ENCODE measurements at regions not wholly inside any gene's neighbourhood (a gene's known extent, or its start where the extent isn't known, plus 50 kb on each side); places are given as distances from the start of the nearest gene placed in this dataset.

GRCh38 chr18:53629337-53629736, 595.1 kb downstream of the MBD2 start:
- DNase-seq (ENCODE audit: low spot score) (no peak), ATAC-seq (no peak)
- Mint-ChIP-seq H3K27me3 (no peaks in the 10 kb centered on the region), H3K9me3 (peaks cover 29% of the 10 kb centered on the region), H3K4me3 (no peak overlapping the region), H3K27ac (no peak overlapping the region), H3K4me1 (ENCODE audit: low read depth in 2 of 2) (no peaks in the 10 kb centered on the region), H3K36me3 (peaks cover 12% of the 10 kb centered on the region)

DNA sequence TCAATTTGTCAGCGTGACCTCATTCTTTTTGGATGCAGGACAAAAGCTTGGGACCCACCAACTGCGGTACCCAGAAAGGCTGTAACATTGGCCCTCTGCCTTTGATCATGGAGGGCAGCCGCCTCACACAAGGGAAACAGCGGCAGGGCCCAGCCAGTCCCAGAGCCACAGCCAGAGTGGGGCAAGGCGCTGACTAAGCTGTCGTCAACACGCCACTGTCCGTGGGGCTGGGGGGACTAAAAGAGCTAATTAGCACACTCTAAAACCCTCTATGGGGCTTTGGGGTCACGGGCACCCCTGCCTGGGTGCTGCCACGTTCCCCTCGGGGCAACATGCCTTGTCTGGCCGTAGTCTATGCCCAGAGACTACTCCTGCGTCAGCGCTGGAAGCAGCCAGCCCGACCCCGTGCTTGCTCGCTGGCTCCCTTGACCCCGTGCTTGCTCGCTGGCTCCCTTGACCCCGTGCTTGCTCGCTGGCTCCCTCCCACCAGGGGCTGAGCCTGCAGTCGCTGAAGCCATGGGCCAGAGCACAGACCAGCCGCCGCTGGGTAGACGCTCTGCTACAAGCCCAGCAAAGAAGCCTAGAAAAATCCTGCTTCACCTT, 598.4 kb downstream of the MBD2 start:
- H3K27me3 Mint-ChIP-seq, result no peaks in the 10 kb centered on the region
- peaks cover 13% of the 10 kb centered on the region for H3K9me3 Mint-ChIP-seq
- H3K4me1 Mint-ChIP-seq (ENCODE audit: low read depth in 2 of 2), result no peaks in the 10 kb centered on the region
- peaks cover 6% of the 10 kb centered on the region for H3K36me3 Mint-ChIP-seq
- H3K27ac Mint-ChIP-seq, result no peak overlapping the region
- no peak overlapping the region for H3K4me3 Mint-ChIP-seq
- ATAC-seq, result no peak
- DNase-seq (ENCODE audit: low spot score), result no peak

DNA sequence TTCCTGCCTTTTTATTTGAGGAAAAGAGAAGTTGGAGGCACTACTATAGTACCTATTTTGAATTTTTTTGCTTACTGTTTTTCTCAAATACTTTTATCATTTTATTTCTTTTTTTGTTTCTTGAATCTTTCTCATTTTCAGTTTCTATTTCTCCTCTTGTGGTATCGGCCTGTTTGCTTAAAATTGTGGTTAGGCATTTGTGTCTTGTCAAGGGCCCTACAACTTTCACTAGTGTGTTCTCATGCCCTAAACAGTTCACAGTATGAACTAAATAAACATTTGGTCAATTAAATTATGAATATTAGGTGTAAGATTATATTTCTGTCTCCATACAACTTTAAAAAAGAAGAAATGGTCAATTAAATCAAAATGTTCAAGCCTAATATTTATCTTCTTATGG, 613.5 kb downstream of the MBD2 start:
- Mint-ChIP-seq H3K4me3 (no peak overlapping the region), H3K27me3 (no peaks in the 10 kb centered on the region), H3K4me1 (ENCODE audit: low read depth in 2 of 2) (no peaks in the 10 kb centered on the region), H3K27ac (no peak overlapping the region), H3K9me3 (no peaks in the 10 kb centered on the region), H3K36me3 (no peaks in the 10 kb centered on the region)
- DNase-seq (ENCODE audit: low spot score) (no peak), ATAC-seq (no peak)

- Mint-ChIP-seq H3K27ac (no peak overlapping the region), H3K27me3 (no peaks in the 10 kb centered on the region), H3K4me1 (ENCODE audit: low read depth in 2 of 2) (no peaks in the 10 kb centered on the region), H3K9me3 (no peaks in the 10 kb centered on the region), H3K36me3 (no peaks in the 10 kb centered on the region), H3K4me3 (no peak overlapping the region)
- DNase-seq (ENCODE audit: low spot score) (no peak), ATAC-seq (no peak)
Measured at GRCh38 chr18:53606792-53607191, 617.7 kb downstream of the MBD2 start.

- no peak overlapping the region for H3K4me3 Mint-ChIP-seq
- no peak overlapping the region for H3K27ac Mint-ChIP-seq
- H3K36me3 Mint-ChIP-seq, result no peaks in the 10 kb centered on the region
- DNase-seq (ENCODE audit: low spot score), result no peak
- no peaks in the 10 kb centered on the region for H3K4me1 Mint-ChIP-seq (ENCODE audit: low read depth in 2 of 2)
- ATAC-seq, result no peak
- no peaks in the 10 kb centered on the region for H3K27me3 Mint-ChIP-seq
- H3K9me3 Mint-ChIP-seq, result no peaks in the 10 kb centered on the region
Measured at GRCh38 chr18:53605198-53605597, 619.3 kb downstream of the MBD2 start.

GRCh38 chr18:53603276-53603675, 621.2 kb downstream of the MBD2 start:
- no peak overlapping the region for H3K27ac Mint-ChIP-seq
- H3K27me3 Mint-ChIP-seq, result no peaks in the 10 kb centered on the region
- H3K4me3 Mint-ChIP-seq, result no peak overlapping the region
- ATAC-seq (no peak), DNase-seq (ENCODE audit: low spot score) (no peak)
- H3K36me3 Mint-ChIP-seq, result no peaks in the 10 kb centered on the region
- no peaks in the 10 kb centered on the region for H3K9me3 Mint-ChIP-seq
- no peaks in the 10 kb centered on the region for H3K4me1 Mint-ChIP-seq (ENCODE audit: low read depth in 2 of 2)

DNA sequence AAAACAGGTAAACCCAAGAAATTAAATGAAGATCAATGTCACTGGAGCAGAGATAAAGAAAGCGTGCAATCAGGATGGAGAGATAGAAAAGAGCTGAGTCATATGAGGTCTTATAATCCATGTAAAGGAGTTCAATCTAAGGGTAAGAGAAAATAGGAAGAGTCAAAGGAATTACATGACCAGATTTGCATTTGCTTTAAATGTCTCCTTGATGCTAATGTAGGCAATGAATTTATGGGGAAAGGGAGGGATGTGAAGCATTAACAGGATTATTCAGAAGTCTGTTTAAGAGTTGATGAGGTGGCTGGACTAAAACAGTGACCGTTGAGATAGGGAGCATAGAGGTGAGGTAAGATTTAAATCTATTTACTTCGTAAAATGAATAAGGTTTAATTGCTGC, 623.1 kb downstream of the MBD2 start:
- no peaks in the 10 kb centered on the region for H3K36me3 Mint-ChIP-seq
- DNase-seq (ENCODE audit: low spot score) (no peak), ATAC-seq (no peak)
- H3K9me3 Mint-ChIP-seq, result peaks cover 3% of the 10 kb centered on the region
- no peak overlapping the region for H3K27ac Mint-ChIP-seq
- H3K4me3 Mint-ChIP-seq, result no peak overlapping the region
- H3K27me3 Mint-ChIP-seq, result no peaks in the 10 kb centered on the region
- no peaks in the 10 kb centered on the region for H3K4me1 Mint-ChIP-seq (ENCODE audit: low read depth in 2 of 2)

DNA sequence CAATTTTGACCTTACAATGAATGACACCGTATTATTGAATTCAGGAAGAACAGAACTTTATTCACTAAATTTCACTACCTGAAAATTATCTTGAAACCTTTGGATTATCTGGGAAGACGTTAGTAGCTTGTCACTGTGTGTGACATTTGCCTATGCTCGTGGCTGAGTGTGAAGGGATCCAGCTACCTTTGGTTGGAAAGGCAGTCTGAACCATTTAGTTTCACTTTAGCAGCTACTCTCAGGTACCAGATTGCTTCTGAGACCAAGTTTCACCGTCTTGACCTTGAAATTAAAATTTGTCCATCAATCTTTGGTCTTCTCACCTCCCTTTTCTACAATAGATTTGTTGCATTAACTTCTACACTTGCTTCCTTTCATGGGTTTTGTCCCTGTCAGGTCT, 637.5 kb downstream of the MBD2 start:
- Mint-ChIP-seq H3K4me1 (ENCODE audit: low read depth in 2 of 2) (no peaks in the 10 kb centered on the region), H3K27me3 (no peaks in the 10 kb centered on the region), H3K4me3 (no peak overlapping the region), H3K27ac (no peak overlapping the region), H3K36me3 (no peaks in the 10 kb centered on the region), H3K9me3 (peaks cover 12% of the 10 kb centered on the region)
- no peak for DNase-seq (ENCODE audit: low spot score)
- ATAC-seq, result no peak

All from natural killer cell treated with Interleukin-12 subunit alpha and Interleukin-12 subunit beta and Interleukin-15 and Interleukin-18, amount 100 ng/mL, for 72 hours (primary cell).